ENCODE measurements at regions not wholly inside any gene's neighbourhood (a gene's known extent, or its start where the extent isn't known, plus 50 kb on each side); places are given as distances from the start of the nearest gene placed in this dataset.

GRCh38 chr16:63614429-63614828 is 1507.4 kb downstream of the CDH11 start:
- DNase-seq (ENCODE audit: low spot score): no peak

DNA sequence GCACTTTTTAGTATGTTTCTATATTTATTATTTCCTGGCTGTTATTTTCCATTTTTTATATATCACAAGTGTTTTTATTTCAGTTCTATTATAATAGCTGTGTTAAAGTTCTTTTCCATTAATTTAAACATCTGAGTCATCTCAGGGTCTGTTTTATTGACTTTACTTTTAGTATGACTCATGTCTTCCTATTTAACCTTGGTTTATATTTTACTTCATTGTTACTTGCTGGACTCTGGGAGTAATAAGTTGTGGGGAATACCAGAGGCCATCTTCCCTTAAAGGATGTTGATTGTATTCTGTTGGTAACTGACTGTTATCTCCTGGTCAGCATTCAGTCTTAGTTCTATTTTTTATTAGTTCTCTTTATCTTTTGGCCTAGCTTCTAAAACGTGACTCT is 1508.2 kb downstream of the CDH11 start:
- no peak for DNase-seq (ENCODE audit: low spot score)

DNA sequence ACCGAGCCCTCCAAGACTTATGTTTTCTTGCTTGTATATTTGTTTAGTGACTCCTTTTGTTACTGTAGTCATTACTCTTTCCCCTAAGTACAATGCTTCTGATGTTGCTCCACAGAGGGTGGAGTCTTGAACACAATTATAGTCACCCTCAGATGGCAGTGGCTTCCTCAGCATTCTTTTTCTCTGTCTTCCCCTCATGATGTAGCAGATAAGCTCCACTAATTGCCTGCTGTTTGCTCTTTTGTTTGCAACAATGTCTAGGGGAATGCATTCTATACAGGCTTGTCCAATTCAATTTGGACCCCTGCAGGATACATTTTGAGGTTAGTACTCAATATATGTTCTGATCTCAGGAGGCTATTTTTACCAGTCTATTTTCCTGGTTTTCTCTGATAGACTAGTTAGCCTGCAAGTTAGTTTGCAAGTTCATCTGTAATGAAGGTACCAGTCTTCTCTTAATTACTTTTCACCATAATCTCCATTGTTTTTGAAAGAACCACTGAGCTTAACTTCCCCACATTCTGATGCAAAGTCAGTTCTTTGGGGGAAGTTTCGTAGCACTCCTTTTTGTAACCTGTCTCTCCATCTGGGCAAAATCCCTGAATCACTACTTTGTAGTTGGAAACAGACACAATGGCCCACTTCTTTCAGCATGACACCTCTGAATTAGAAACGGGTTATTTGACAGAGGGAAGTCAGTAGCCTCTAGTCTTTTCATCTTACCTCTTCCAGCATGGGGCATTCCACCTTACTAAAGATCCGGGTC is 1509.2 kb downstream of the CDH11 start:
- DNase-seq (ENCODE audit: low spot score): no peak

DNA sequence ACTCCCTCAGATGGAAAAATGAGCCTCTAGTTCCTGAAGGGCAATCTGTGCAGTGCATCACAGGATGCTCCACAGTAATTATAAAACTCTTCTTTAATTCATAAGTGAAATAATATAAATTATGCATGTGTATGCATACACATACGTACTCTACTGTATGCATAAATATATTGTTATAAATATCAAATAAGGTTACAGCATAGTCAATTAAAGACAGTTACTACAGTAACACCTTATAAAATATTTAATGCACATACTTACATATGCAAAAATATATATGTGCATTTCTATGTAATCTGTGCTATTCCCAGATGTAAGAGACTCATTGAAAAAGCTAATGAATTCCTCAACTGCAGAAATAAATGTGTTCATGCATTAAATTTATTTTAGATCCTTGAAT is 1515.1 kb downstream of the CDH11 start:
- no peak for DNase-seq (ENCODE audit: low spot score)

DNA sequence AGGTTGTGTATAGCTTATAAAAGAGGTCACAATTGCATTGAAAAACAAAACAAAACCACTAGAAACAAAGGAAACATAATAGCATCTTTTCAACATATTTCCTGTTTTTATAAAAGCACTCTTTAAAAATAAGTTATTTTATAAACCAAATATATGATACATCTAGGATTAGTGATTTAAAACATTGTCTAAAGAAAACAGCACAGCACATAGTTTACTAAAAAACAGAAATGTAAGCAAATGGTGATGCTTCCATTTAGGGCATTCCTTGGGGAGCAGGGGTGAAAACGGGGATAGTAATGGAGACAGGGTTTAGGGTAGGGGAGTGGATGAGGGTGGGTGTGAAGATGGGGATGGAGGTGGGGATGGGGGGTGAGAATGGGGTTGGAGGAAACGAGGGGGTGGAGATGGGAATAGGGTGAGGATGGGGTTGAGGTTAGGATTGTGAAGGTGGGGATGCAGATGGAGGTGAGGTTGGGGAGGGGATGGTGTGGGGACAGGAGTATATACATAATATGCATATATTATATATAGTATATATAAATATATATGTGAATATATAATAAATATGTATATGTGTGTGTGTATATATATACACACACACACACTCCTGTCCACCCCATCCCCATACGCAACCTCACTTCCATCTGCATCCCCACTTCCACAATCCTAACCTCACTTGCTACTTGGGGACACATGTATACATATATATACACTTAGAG is 1519.5 kb downstream of the CDH11 start:
- no peak for DNase-seq (ENCODE audit: low spot score)

DNA sequence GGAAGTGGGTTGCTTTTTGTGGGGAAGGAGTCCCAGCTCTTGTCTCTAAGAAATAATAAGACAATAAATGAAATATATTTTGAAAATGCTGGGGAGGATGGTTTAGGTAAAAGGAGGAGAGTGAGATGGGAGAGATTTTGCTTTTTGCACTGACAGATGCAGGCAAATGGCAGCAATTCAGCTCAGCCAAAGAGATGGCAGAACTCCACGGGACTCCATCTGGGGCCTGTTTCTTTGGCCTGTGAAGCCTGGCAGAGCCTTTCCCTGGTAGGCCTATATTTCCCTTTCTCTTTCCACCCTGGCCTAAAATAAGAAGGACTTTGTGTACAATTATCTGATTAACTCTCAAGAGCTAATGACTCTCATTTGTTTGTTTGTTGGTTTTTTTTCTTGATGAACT is 1525.1 kb downstream of the CDH11 start:
- DNase-seq (ENCODE audit: low spot score): peak; percentile 24

DNA sequence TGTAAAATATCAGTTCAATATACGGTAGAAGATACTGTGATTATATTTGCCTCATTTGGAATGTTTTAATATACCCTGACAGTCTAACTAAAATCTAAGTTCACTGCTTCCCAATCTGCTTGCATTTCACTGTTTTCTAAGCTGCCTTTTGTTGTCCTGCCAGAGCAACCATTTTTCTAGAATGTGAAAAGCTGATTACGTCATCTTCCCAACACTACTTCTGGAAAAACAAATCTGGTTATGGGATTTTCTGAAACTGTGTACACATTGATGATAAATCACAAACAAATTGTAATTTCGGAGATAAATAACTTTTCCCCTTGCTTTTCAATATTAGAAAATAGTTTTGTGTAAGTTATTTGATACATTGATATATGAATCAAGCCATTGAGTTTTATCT is 1529.0 kb downstream of the CDH11 start:
- DNase-seq (ENCODE audit: low spot score): no peak

- DNase-seq (ENCODE audit: low spot score): no peak
Measured at GRCh38 chr16:63581570-63581969, 1540.3 kb downstream of the CDH11 start.

DNA sequence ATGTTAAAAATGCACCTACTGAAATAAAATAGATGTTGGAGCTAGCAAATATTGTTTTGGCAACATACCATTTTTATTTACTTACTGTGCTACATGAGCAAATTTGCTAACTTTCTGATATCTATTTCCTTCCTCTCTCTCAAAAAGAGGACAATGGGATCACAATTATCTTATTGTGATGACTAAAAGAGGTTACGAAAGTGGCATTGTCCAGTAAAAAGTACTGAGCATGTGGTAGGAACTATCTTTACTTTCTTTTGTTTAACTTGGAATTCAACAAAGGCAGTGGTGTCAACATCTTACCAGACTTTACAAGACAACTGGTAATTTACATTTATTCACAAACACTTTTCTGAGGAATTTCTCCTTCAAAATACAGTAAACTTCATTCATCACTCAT is 1542.6 kb upstream of the CDH8 start:
- DNase-seq (ENCODE audit: low spot score): no peak

DNA sequence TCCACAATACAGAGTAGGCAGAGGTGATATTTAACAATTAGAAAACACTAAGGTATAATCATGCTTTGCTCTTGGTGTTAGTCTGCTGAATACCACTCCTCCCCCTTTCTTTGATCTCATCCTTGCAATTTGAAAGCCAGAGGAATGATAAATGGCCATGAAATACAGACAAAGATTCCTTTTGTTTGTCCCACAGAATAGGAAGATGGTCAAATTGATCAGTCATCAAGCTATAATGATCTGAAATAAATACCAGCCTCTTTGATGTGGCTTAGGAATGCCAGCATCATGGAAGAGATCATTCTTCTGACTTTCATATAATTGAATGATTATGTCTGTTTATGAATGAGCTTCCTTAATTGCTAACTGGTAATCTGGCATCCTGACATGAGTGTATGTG is 1541.7 kb upstream of the CDH8 start:
- no peak for DNase-seq (ENCODE audit: low spot score)

GRCh38 chr16:63575041-63575440 is 1538.8 kb upstream of the CDH8 start:
- DNase-seq (ENCODE audit: low spot score): no peak

- no peak for DNase-seq (ENCODE audit: low spot score)
Measured at GRCh38 chr16:63568164-63568563, 1531.9 kb upstream of the CDH8 start.

GRCh38 chr16:63563819-63564505 is 1527.7 kb upstream of the CDH8 start:
- no peak for DNase-seq (ENCODE audit: low spot score)

- no peak for DNase-seq (ENCODE audit: low spot score)
Measured at GRCh38 chr16:63553980-63554379, 1517.7 kb upstream of the CDH8 start.

DNA sequence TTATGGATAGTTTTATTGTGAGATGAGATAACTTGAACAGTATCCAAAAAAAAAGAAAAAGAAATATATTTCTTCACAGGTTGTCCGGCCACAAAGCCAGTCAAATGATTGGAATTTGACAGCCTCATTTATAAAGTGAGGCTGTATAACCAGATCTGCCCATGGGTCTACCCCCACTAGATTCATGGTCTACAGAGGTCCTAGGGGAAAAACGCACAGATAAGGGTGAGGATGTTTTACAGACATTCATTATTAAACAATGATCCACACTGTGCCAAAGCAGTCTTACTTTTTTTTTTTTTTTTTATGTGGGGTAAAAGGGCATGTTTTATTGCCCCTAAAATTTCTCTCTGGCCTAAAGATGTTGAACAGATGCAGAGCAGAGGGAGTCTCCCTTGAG is 1503.0 kb upstream of the CDH8 start:
- no peak for DNase-seq (ENCODE audit: low spot score)

DNA sequence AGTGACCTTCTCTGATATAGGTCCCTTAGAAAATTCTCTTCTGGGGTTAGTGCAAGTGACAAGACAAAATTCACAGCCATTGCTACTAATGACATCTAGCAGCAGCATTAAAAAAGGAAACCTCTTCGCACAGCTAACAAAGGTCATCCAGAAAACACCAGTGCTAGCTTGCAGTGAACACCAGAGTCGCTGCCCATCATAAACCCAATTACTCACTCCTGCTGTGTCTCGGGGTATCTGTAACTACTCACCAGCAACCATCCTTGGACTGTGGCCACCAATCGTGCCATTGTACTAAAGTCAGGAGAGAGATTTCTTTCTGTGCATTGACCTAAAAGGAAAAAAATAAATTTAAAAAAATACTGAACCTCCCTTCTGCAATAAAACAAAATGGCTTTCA is 1494.7 kb upstream of the CDH8 start:
- no peak for DNase-seq (ENCODE audit: low spot score)

DNA sequence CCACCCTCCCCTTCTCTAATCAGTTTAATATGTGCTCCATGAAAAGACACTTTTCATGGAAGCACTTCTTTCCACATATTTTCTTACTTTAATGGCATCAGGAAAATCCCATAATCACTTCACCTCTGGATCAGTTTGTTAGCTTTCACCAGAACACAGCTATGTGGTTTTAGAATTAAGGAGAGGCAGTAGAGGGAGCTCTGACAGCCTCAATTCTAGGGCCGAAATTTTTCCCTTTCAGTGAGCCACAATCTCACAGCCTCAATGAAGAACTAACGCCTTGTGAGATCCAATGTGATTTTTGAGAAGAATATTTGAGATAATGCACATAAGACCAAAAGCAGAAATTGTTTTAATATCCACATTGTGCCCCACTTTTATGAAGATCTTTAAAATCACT is 1494.0 kb upstream of the CDH8 start:
- DNase-seq (ENCODE audit: low spot score): peak; percentile 12

DNA sequence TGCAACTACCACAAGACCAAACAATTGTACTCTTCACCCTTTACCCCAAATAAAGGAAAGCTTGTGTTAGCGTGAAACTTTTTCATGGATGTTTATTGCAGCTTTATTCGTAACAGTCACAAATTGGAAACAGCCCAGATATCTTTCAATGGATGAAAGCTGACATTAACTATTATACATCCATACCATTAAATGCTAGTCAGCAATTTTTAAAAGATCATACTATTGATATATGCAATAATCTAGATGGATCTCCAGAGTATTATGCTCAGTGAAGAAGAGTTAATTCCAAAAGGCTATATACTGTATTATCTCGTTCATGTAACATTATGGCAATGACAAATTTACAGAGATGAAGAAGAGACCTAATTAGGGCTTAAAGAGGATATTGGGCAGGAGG is 1491.2 kb upstream of the CDH8 start:
- no peak for DNase-seq (ENCODE audit: low spot score)

GRCh38 chr16:63516394-63516793 is 1480.2 kb upstream of the CDH8 start:
- DNase-seq (ENCODE audit: low spot score): no peak

- no peak for DNase-seq (ENCODE audit: low spot score)
Measured at GRCh38 chr16:63512910-63513309, 1476.7 kb upstream of the CDH8 start.

DNA sequence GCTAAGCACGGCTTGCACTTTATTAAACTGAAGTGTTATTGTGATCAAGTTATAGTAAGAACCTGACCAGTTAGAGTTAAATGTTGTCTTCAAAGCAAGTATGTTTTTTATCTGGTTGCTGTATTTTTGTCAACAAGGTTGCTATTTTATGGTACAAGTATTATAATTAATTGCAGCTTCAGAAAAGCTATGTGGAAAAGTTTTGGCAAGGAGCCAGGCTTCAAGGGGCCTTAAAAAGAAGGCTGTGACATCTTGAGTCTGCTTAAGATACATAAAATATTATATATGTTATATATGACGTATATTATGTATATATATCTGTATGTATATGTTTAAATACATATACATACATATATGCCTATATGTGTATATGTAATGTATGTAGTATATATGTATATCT is 1461.2 kb upstream of the CDH8 start:
- DNase-seq (ENCODE audit: low spot score): no peak

GRCh38 chr16:63496282-63496681 is 1460.0 kb upstream of the CDH8 start:
- DNase-seq (ENCODE audit: low spot score): no peak

- DNase-seq (ENCODE audit: low spot score): no peak
Measured at GRCh38 chr16:63488955-63489354, 1452.7 kb upstream of the CDH8 start.
